Omental fat pad (tissue), 3 donors: ENCODE measurements at regions not wholly inside any gene's neighbourhood (a gene's known extent, or its start where the extent isn't known, plus 50 kb on each side); places are given as distances from the start of the nearest gene placed in this dataset.
"Not testable (repeated sequence)": the region's sequence is repeated elsewhere in the genome, so short reads cannot be mapped to it uniquely, and the experiment has no call there.

Source experiments
- ATAC-seq: fragments of 150-250 bp; one replicate; pipeline ENCODE4 v1.9.1; 2016; ENCODE audit warnings: mild to moderate bottlenecking, moderate library complexity; ENCODE audit not compliant: low FRiP score
- DNase-seq: peaks from one replicate; pipeline ENCODE4 v3.0.0-alpha.2; 2019; ENCODE audit warnings: low spot score
- TF ChIP-seq, protein P1 (sequence below), 3 donors: fragments of 450-650 bp; IDR thresholded peaks; one replicate each; pipeline ENCODE4 v1.5.1; 2016 to 2017; ENCODE audit warnings: antibody characterized with exemption in 3 of 3, mild to moderate bottlenecking in 3 of 3, moderate library complexity in 2 of 3

- DNase-seq (no peak), ATAC-seq (no peak)
- TF ChIP-seq, protein P1, sequence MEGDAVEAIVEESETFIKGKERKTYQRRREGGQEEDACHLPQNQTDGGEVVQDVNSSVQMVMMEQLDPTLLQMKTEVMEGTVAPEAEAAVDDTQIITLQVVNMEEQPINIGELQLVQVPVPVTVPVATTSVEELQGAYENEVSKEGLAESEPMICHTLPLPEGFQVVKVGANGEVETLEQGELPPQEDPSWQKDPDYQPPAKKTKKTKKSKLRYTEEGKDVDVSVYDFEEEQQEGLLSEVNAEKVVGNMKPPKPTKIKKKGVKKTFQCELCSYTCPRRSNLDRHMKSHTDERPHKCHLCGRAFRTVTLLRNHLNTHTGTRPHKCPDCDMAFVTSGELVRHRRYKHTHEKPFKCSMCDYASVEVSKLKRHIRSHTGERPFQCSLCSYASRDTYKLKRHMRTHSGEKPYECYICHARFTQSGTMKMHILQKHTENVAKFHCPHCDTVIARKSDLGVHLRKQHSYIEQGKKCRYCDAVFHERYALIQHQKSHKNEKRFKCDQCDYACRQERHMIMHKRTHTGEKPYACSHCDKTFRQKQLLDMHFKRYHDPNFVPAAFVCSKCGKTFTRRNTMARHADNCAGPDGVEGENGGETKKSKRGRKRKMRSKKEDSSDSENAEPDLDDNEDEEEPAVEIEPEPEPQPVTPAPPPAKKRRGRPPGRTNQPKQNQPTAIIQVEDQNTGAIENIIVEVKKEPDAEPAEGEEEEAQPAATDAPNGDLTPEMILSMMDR (IDR thresholded peaks at IDR 0.05) = no peak
These were observed 1410.6 kb downstream of the RPA4 start for GRCh38 chrX:98294310-98294709.

DNA sequence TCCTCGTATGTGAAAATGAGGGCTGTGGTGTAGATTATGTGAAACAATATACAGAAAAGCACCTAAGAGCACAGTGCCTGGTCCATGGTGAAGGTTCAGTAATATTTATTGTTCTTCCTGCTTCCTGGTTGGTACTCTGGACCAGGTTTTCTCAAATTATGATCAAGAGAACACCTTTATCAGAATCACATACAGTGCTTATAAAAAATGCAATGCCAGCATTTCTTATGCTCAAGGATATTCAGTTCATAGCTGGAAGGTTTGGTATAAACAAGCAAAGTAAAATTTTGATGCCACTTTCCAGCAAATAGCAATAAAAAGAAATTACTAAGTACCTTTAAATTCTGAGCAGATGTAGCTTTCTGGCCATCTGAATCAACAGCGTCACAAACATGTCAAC lies 1412.4 kb downstream of the RPA4 start:
- TF ChIP-seq, protein P1 (IDR thresholded peaks at IDR 0.05) = no peak
- ATAC-seq = no peak
- DNase-seq = no peak

- no peak for ATAC-seq
These were observed 1416.1 kb downstream of the RPA4 start for GRCh38 chrX:98299785-98300184.

DNA sequence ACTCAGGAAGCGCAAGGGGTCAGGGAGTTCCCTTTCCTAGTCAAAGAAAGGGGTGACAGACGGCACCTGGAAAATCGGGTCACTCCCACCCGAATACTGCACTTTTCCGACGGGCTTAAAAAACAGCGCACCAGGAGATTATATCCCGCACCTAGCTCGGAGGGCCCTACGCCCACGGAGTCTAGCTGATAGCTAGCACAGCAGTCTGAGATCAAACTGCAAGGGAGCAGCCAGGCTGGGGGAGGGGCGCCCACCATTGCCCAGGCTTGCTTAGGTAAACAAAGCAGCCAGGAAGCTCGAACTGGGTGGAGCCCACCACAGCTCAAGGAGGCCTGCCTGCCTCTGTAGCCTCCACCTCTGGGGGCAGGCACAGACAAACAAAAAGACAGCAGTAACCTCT lies 1416.8 kb downstream of the RPA4 start:
- not testable (repeated sequence) for ATAC-seq, DNase-seq

More at GRCh38 chrX:98299785-98300184, 1416.1 kb downstream of the RPA4 start:
- TF ChIP-seq, protein P1 (IDR thresholded peaks at IDR 0.05) = no peak
- no peak for DNase-seq

- ATAC-seq (no peak), DNase-seq (no peak)
These were observed 1447.7 kb downstream of the RPA4 start for GRCh38 chrX:98331407-98331806.

GRCh38 chrX:98338544-98338943 lies 1454.8 kb downstream of the RPA4 start:
- ATAC-seq = no peak
- DNase-seq = no peak
- TF ChIP-seq, protein P1 (IDR thresholded peaks at IDR 0.05) = no peak

More at GRCh38 chrX:98331407-98331806, 1447.7 kb downstream of the RPA4 start:
- TF ChIP-seq, protein P1 (IDR thresholded peaks at IDR 0.05) = no peak

DNA sequence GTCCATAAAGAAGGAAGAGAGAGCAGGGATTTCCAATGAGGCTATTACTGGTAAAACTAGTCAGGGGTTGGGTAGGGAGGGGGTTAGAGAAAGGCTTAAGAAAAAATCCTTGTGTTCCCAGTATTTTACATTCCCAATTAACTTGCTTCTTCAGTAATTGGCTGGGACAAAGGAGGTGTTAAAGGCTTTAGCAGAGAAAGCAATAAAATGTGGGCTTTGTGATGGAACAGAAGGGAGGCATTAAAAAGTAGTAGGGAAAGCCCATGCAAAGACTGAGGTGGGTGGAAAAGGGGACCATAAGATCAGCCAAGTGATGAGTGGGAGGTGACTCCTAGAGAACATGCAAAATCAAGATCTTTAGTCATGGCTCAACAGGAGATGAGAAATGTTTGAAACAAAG lies 1467.2 kb downstream of the RPA4 start:
- TF ChIP-seq, protein P1 (IDR thresholded peaks at IDR 0.05) = no peak
- no peak for DNase-seq
- ATAC-seq = no peak

GRCh38 chrX:98357146-98357545 lies 1473.4 kb downstream of the RPA4 start:
- TF ChIP-seq, protein P1 (IDR thresholded peaks at IDR 0.05) = no peak
- ATAC-seq (no peak), DNase-seq (no peak)
